Left kidney (tissue), 1 donor: ENCODE measurements at regions not wholly inside any gene's neighbourhood (a gene's known extent, or its start where the extent isn't known, plus 50 kb on each side); places are given as distances from the start of the nearest gene placed in this dataset.
A peak's percentile ranks its signal among the peaks of the same experiment; 100 is the strongest.
"Not testable (repeated sequence)": the region's sequence is repeated elsewhere in the genome, so short reads cannot be mapped to it uniquely, and the experiment has no call there.

Experiments
- DNase-seq: peaks from one replicate; pipeline ENCODE4 v3.0.0-alpha.2; 2013

DNA sequence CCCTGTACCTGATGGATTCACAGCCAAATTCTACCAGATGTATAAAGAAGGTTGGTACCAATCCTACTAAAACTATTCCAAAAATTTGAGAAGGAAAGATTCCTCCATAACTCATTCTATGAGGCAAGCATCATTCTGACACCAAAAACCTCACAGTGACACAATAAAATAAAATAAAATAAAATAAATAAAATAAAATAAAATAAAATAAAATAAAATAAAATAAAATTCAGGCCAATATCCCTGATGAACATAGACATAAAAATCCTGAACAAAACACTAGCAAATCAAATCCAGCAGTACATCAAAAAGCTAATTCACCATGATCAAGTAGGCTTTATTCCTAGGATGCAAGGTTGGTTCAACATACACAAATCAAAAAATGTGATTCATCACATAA is 108.1 kb downstream of the PROX1 start:
- DNase-seq: not testable (repeated sequence)

DNA sequence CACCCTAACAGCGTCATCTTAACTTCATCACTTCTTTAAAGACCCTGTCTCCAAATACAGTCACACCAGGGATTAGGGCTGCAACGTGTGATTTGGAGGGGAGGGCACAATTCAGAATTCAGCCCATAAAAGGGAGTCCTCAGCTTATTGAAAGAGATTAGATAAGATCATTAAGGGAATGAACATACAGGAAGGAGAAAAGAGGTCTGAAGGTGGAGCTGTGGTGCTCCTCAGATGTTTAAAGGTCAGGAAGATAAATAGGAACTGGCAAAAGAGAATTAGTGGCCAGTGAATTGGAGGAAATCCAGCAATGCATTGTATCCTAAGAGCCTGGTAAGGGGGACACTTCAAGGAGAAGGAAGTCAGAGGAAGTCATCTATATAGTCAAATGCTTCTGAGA is 113.5 kb downstream of the PROX1 start:
- DNase-seq: no peak

GRCh38 chr1:214101828-214102227 is 114.1 kb downstream of the PROX1 start:
- DNase-seq: no peak

GRCh38 chr1:214102907-214103306 is 115.1 kb downstream of the PROX1 start:
- DNase-seq: no peak

GRCh38 chr1:214103778-214104177 is 116.0 kb downstream of the PROX1 start:
- DNase-seq: no peak

- DNase-seq: no peak
Measured at GRCh38 chr1:214106375-214106774, 118.6 kb downstream of the PROX1 start.

DNA sequence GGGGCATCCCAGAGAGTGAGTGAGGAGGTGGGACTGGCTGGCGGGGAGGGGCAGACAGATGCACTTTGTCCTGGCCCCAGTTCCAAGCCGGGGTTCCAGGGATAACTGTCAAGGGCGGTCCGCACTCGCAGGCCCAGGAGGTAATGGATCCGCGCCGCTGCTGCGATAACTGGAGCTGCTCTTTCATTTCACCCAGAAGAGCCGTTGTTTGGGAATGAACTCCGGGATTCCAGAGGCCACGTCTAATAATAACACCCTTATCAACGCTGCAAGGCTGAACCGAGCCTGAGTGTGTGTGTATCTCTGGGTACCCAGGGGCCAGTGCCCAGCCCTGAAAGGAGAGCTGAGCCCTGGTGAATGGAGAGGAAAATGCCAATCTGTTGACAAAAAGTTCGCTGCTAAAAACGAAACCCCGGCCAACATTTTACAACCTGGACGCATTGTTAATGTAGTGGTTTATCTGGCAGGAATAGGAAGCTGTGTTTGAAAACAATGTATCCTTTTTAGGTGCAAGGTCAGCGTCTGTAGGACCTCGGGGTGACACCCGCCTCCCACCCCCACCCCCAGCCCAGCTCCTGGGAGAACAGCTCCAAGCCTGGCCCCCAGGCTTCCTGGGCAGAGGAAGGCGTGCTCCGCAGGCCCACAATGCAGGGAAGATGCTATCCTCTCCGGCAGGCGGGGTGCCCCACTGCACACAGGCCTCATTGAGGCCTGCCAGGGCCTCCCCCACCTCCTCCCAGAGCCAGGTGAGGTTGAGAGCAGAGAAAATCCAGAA is 119.7 kb downstream of the PROX1 start:
- DNase-seq: no peak

- no peak for DNase-seq
Measured at GRCh38 chr1:214108097-214108446, 120.3 kb downstream of the PROX1 start.

- no peak for DNase-seq
Measured at GRCh38 chr1:214111796-214112195, 124.0 kb downstream of the PROX1 start.

DNA sequence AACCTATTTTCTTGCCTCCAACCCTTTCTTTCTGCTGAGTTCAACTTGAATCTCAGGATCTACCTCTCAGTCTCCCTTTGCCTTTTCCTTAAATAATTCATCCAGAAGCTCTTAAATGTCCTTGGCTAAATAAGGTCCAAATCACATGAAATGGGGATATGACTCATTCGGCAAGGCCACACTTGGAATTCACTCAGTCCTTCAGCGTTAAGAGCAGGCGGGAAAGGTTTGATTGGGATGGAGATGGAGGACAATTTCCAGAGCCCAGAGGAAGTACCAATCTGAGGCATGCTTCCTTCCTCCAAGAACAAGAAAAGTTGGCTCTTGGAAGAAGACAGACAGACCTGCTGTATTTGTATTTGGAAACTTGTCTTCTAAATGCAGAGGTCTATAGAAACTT is 128.5 kb downstream of the PROX1 start:
- no peak for DNase-seq

GRCh38 chr1:214117780-214118179 is 130.0 kb downstream of the PROX1 start:
- DNase-seq: no peak

GRCh38 chr1:214120191-214120590 is 132.4 kb downstream of the PROX1 start:
- DNase-seq: no peak

DNA sequence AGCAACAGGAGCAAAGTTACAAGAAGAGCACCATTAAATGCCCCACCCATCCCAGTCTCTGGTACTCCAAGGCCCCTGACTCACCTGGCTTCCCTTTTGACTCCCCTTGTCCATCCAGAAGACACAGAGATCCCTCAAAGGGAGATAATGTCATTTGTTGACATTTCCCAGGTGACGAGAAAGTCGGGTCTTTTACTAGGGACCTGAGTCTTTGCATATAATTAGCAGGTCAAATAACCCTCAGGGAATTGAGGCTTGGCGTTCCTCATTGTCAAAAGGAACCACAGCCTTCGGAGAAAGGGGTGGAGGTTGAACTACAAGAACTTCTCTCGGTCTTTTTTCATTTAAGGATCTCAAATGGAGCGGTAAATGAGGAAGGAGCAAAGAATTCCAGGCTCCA is 133.2 kb downstream of the PROX1 start:
- DNase-seq: no peak

- no peak for DNase-seq
Measured at GRCh38 chr1:214122110-214122509, 134.3 kb downstream of the PROX1 start.

- peak; percentile 72 for DNase-seq
Measured at GRCh38 chr1:214123061-214123784, 135.4 kb downstream of the PROX1 start.

DNA sequence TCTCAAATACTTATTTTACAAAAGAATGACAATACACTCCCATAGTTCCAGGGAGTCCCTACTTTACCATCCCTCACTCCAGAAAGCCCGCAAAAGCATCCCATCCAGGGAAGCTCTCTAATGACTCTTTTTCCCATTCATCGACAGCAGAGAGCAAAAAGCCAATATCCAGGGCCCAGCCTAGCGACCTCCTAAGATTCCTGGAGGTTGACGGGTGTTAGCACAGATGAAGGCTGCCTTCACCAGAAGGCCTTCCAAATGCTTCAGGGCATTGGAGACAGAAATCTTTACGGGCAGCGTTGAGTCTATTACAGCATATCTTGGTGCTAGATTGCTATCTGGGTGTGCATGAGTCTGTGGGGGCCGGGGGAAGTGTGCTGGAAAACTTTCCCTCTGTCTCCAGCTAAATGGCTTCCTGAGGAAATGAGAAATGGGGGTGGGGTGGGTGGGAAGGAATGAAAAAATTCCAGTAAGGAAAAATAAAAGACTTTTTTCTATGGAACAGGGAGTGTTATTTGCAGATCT is 136.6 kb downstream of the PROX1 start:
- no peak for DNase-seq

DNA sequence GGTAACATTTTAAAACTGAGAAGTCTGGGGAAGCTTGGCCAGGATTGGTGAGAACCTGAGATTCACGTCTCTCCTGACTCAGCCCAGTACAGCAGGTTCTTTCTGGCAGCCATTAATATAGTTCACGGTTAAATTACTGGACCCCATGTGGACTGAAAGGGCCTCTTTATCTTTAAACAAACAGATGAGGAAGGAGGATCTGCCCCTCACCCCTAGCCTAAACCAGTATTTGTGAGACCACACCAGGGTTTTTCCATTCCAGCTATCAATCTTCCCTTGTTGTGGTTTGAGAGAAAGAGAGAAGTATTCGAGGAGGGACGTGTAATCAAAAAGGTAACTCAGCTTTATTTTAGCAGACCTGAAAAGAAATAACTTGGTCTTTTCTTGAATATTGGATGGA is 137.1 kb downstream of the PROX1 start:
- no peak for DNase-seq

GRCh38 chr1:214125819-214126218 is 138.0 kb downstream of the PROX1 start:
- no peak for DNase-seq

- DNase-seq: no peak
Measured at GRCh38 chr1:214126697-214127146, 138.9 kb downstream of the PROX1 start.

DNA sequence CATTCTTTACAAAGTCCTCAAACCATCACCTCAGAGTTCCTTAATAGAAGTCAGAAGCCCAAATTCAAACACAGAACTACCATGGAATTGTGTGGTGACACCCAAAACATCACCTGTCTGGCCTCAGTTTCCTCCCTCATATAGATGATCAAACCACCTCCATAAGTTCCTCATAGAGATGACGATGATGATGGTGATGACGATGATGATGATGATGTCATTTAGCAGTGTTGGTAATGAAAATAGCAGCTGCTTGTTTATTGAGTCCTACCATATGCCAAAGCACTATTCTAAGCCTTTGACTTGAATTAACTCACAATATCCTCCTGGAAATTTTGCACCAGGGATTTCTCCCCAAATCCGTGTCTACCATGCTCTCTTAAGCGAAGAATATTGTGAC is 139.9 kb downstream of the PROX1 start:
- DNase-seq: no peak

DNA sequence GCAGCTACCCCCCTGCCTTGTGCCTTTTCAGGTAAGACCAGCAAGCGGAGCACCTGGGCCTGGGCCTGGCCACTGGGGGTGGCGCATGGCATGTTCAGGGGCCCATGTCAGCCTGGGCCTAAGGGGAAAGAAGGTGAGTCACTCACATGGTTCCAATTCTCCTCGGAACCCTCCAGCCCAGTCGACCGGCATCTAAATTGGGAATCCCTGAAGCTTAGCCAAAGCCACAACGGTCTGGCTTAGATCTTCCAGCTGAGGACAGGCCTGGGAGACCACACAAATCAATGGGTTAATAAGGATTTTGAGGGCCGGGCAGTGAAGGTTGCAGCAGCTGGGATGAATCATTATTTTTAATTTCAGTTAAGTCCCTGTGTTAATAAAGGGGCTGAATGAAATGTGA is 145.1 kb upstream of the SMYD2 start:
- no peak for DNase-seq

GRCh38 chr1:214136324-214136919 is 144.5 kb upstream of the SMYD2 start:
- DNase-seq: no peak

DNA sequence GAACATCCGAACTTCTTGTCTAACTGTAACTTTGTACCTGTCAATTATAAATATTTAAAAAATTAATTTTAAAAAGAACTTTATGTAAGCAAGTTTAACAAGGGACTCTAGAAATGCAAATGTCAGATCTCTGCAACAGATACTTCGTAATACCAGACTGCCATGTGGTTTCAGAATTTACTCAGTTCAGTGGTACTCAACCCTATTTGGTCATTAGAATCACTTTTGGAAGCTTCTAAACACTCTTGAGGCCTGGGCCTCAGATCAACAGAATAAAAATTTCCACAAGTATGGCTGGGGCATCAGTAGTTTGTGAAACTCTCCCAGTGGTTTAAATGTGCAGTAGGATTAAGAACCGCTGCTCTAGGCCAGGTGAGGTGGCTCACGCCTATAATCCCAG is 139.5 kb upstream of the SMYD2 start:
- DNase-seq: no peak
